Endothelial cell of umbilical vein (primary cell): ENCODE measurements at regions not wholly inside any gene's neighbourhood (a gene's known extent, or its start where the extent isn't known, plus 50 kb on each side); places are given as distances from the start of the nearest gene placed in this dataset.

Experiments
- EZH2 ChIP-seq: IDR thresholded peaks from 2 replicates; pipeline ENCODE4 v1.6.1; 2012; ENCODE audit warnings: borderline replicate concordance, low read depth, mild to moderate bottlenecking, moderate library complexity, low read length, inconsistent platforms; ENCODE audit not compliant: severe bottlenecking
- JUN ChIP-seq: IDR thresholded peaks from 2 replicates; pipeline ENCODE4 v1.6.1; 2011; ENCODE audit warnings: borderline replicate concordance, low read depth; ENCODE audit not compliant: insufficient read length, insufficient read depth
- POLR2A ChIP-seq: IDR thresholded peaks from 2 replicates; pipeline ENCODE4 v1.6.1; 2012; ENCODE audit warnings: low read depth, mild to moderate bottlenecking, control low read depth, low read length
- POLR2AphosphoS5 ChIP-seq: IDR thresholded peaks from 2 replicates; pipeline ENCODE4 v1.6.1; 2012; ENCODE audit warnings: low read depth, mild to moderate bottlenecking, control low read depth, low read length, moderate library complexity; ENCODE audit not compliant: insufficient read depth
- TF ChIP-seq, protein P1 (sequence below), 2 donors: IDR thresholded peaks; 1 replicate in 1 of 2; 2 replicates in 1 of 2; pipeline ENCODE4 v1.5.1; 2011; ENCODE audit warnings: low read length in 2 of 2, mild to moderate bottlenecking in 2 of 2, moderate library complexity in 2 of 2, control low read depth in 1 of 2, inconsistent platforms in 1 of 2, low read depth in 1 of 2; ENCODE audit not compliant: insufficient read depth in 1 of 2; ENCODE audit errors: extremely low read depth in 1 of 2
- TF ChIP-seq, protein P2 (sequence below): IDR thresholded peaks from 2 replicates; pipeline ENCODE4 v1.6.1; 2011; ENCODE audit not compliant: insufficient read depth, insufficient read length

DNA sequence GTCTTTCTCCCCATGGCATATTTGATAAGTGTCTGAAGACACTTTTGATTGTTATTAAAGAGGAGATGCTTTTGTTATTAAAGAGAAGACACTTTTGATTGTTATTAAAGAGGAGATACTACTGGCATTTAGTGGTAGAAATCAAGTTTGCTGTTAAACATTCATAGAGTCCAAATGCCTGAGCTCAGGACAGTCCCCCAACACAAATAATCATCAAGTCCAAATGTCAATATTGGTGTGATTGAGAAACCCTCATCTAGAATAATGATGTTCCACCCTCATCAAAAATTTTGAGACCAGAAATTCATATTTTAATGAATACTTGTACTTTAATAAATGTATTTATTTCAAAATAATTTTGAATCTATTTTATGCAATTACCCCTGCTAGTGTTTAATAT is 1412.9 kb upstream of the PCDH7 start:
- TF ChIP-seq EZH2, result no peak
- TF ChIP-seq, protein P1, sequence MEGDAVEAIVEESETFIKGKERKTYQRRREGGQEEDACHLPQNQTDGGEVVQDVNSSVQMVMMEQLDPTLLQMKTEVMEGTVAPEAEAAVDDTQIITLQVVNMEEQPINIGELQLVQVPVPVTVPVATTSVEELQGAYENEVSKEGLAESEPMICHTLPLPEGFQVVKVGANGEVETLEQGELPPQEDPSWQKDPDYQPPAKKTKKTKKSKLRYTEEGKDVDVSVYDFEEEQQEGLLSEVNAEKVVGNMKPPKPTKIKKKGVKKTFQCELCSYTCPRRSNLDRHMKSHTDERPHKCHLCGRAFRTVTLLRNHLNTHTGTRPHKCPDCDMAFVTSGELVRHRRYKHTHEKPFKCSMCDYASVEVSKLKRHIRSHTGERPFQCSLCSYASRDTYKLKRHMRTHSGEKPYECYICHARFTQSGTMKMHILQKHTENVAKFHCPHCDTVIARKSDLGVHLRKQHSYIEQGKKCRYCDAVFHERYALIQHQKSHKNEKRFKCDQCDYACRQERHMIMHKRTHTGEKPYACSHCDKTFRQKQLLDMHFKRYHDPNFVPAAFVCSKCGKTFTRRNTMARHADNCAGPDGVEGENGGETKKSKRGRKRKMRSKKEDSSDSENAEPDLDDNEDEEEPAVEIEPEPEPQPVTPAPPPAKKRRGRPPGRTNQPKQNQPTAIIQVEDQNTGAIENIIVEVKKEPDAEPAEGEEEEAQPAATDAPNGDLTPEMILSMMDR (IDR thresholded peaks at IDR 0.05; ENCODE audit: extremely low read depth in 1 of 2, insufficient read depth in 1 of 2, low read depth in 1 of 2, low read length in 2 of 2), result no peak
- no peak for TF ChIP-seq POLR2A
- no peak for TF ChIP-seq POLR2AphosphoS5
- TF ChIP-seq, protein P2, sequence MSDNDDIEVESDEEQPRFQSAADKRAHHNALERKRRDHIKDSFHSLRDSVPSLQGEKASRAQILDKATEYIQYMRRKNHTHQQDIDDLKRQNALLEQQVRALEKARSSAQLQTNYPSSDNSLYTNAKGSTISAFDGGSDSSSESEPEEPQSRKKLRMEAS, result no peak
- no peak for TF ChIP-seq JUN
